ENCODE measurements at regions not wholly inside any gene's neighbourhood (a gene's known extent, or its start where the extent isn't known, plus 50 kb on each side); places are given as distances from the start of the nearest gene placed in this dataset.

DNA sequence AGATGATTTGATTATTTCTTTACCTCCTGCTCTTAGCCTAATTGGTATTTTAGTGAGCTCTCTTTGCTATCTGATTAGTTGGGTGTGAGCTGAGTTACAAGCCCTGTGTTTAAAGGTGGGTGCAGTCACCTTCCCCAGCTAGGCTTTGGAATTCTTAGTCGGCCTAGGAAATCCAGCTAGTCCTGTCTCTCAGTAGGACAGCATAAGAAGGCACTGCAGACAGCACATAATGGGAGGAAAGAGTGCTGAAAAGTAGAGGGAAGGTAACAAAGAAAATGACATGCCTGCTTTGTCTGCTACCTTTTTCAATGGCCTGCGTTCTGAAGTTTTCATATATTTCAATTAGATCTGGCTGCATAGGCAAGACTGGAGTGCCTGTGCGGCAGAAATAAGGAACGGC lies 1794.0 kb upstream of the CELF4 start:
- TF ChIP-seq, protein P1, sequence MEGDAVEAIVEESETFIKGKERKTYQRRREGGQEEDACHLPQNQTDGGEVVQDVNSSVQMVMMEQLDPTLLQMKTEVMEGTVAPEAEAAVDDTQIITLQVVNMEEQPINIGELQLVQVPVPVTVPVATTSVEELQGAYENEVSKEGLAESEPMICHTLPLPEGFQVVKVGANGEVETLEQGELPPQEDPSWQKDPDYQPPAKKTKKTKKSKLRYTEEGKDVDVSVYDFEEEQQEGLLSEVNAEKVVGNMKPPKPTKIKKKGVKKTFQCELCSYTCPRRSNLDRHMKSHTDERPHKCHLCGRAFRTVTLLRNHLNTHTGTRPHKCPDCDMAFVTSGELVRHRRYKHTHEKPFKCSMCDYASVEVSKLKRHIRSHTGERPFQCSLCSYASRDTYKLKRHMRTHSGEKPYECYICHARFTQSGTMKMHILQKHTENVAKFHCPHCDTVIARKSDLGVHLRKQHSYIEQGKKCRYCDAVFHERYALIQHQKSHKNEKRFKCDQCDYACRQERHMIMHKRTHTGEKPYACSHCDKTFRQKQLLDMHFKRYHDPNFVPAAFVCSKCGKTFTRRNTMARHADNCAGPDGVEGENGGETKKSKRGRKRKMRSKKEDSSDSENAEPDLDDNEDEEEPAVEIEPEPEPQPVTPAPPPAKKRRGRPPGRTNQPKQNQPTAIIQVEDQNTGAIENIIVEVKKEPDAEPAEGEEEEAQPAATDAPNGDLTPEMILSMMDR (IDR thresholded peaks at IDR 0.05; ENCODE audit: low read depth, low read length): no peak
- no peak for DNase-seq (ENCODE audit: low read depth in 2 of 2)
- no peak overlapping the region for H3K4me3 ChIP-seq (replicated peaks in 1 of 2; ENCODE audit: low read depth in 2 of 2, low read length in 2 of 2)

- DNase-seq (ENCODE audit: low read depth in 2 of 2): no peak
- no peak overlapping the region for H3K4me3 ChIP-seq (replicated peaks in 1 of 2; ENCODE audit: low read depth in 2 of 2, low read length in 2 of 2)
- TF ChIP-seq, protein P1 (IDR thresholded peaks at IDR 0.05; ENCODE audit: low read depth, low read length): no peak
Observed at GRCh38 chr18:39350945-39351344, 1785.3 kb upstream of the CELF4 start.

DNA sequence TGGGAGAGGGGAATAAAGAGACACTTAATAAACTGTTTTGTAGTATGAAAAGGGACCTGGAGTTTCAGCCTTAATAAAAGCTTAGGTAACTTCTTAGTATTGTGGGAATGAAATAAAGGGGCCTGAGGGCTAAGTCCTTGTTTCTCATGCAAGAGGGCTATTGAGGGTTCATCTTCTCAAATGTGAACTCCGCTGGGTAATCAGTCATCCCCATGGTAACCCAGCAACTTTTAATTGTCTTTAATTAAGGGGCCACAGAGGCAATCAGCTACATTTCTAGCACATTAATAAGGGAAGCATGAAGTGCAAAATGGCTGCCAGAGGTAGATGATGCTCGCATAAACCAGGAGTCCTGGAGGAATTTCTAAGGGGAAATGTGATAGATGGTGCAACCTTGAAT lies 1784.2 kb upstream of the CELF4 start:
- H3K4me3 ChIP-seq (replicated peaks in 1 of 2; ENCODE audit: low read depth in 2 of 2, low read length in 2 of 2): no peak overlapping the region
- TF ChIP-seq, protein P1 (IDR thresholded peaks at IDR 0.05; ENCODE audit: low read depth, low read length): no peak
- no peak for DNase-seq (ENCODE audit: low read depth in 2 of 2)

DNA sequence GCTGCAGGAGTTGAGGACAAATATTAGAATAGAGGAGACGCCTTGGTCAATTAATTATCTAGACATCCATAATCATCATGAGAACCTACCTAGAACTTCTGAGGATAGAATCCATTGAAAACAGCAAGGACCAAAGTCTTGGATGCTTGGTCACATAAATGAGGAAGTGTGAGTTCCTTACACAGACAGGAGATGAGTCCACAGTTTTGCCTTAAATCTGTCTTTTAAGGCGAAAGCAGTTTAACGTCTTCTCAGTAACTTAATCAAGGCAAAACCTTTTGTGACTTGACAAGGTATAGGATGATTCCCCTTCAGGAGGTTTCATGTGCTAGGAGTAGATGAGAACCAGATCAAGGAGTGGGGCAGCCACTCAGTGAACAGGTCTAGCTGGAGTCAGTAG lies 1783.2 kb upstream of the CELF4 start:
- TF ChIP-seq, protein P1 (IDR thresholded peaks at IDR 0.05; ENCODE audit: low read depth, low read length): no peak
- no peak overlapping the region for H3K4me3 ChIP-seq (replicated peaks in 1 of 2; ENCODE audit: low read depth in 2 of 2, low read length in 2 of 2)
- DNase-seq (ENCODE audit: low read depth in 2 of 2): no peak

GRCh38 chr18:39347701-39348100 lies 1782.1 kb upstream of the CELF4 start:
- TF ChIP-seq, protein P1 (IDR thresholded peaks at IDR 0.05; ENCODE audit: low read depth, low read length): no peak
- H3K4me3 ChIP-seq (replicated peaks in 1 of 2; ENCODE audit: low read depth in 2 of 2, low read length in 2 of 2): no peak overlapping the region
- no peak for DNase-seq (ENCODE audit: low read depth in 2 of 2)

DNA sequence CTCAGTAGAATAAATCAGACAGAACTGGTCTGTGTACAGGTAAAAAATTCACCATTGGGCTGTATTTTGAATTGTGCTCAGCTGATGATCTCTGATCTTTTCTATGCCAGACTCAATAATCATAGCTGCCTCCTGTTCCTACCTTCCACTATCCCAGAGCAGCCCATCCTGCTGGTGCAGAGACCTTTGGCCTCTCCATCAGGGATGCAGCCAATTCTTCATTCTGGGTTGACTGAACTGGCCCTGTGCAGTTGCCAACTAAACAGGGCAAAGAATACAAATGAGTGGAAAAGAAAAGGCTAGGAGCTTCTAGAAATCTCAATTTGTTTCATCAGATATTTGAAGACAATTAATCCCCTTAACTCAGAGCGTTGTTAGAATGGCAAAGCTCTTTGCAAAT lies 1781.3 kb upstream of the CELF4 start:
- DNase-seq (ENCODE audit: low read depth in 2 of 2): no peak
- TF ChIP-seq, protein P1 (IDR thresholded peaks at IDR 0.05; ENCODE audit: low read depth, low read length): no peak

GRCh38 chr18:39345321-39345720 lies 1779.7 kb upstream of the CELF4 start:
- DNase-seq (ENCODE audit: low read depth in 2 of 2): peak in 1 of 2 donors; percentile 2
- TF ChIP-seq, protein P1 (IDR thresholded peaks at IDR 0.05; ENCODE audit: low read depth, low read length): no peak
- H3K4me3 ChIP-seq (replicated peaks in 1 of 2; ENCODE audit: low read depth in 2 of 2, low read length in 2 of 2): no peak overlapping the region

More for the DNA sequence above, 1781.3 kb upstream of the CELF4 start:
- H3K4me3 ChIP-seq (replicated peaks in 1 of 2; ENCODE audit: low read depth in 2 of 2, low read length in 2 of 2): no peak overlapping the region
